DND-41 (cell line): ENCODE measurements at regions not wholly inside any gene's neighbourhood (a gene's known extent, or its start where the extent isn't known, plus 50 kb on each side); places are given as distances from the start of the nearest gene placed in this dataset.

Experiments
- ATAC-seq: fragments of 200-7000 bp; cut with Tn5 transposase; 3 replicates; pipeline ENCODE4 v1.9.1; 2021; ENCODE audit warnings: low read depth; ENCODE audit not compliant: insufficient read depth
- DNase-seq: peaks from one replicate; pipeline ENCODE4 v3.0.0-alpha.2; 2020
- H2AFZ ChIP-seq: 2 replicates; pipeline ENCODE4 v1.6.0; 2012; ENCODE audit warnings: low read depth, low read length
- H3K27ac ChIP-seq: 2 replicates; pipeline ENCODE4 v1.5.1; 2012; ENCODE audit warnings: low read length, inconsistent platforms
- H3K27me3 ChIP-seq: fragments of 200-600 bp; sonication (generic); 2 replicates; pipeline ENCODE4 v1.6.0; 2012; ENCODE audit warnings: low read length, mild to moderate bottlenecking, inconsistent platforms; ENCODE audit not compliant: insufficient read depth, poor library complexity
- H3K36me3 ChIP-seq: 2 replicates; pipeline ENCODE4 v1.5.1; 2012; ENCODE audit warnings: low read length, inconsistent platforms; ENCODE audit not compliant: insufficient read depth
- H3K4me1 ChIP-seq: 2 replicates; pipeline ENCODE4 v1.5.1; 2012; ENCODE audit warnings: mild to moderate bottlenecking, low read length; ENCODE audit not compliant: insufficient read depth
- H3K4me2 ChIP-seq: 2 replicates; pipeline ENCODE4 v1.6.0; 2012; ENCODE audit warnings: mild to moderate bottlenecking, moderate library complexity, low read length, inconsistent platforms; ENCODE audit not compliant: insufficient read depth
- H3K4me3 ChIP-seq, 2 experiments: fragments of 200-600 bp in 1 of 2; shearing (Covaris generic) in 1 of 2; 2 replicates each; pipeline ENCODE4 v1.5.1; 2012 to 2016; ENCODE audit warnings: inconsistent platforms in 2 of 2, low read length in 2 of 2, mild to moderate bottlenecking in 2 of 2, low read depth in 1 of 2, moderate library complexity in 1 of 2
- H3K79me2 ChIP-seq: 2 replicates; pipeline ENCODE4 v1.6.0; 2012; ENCODE audit warnings: low read length, inconsistent platforms; ENCODE audit not compliant: insufficient read depth
- H3K9ac ChIP-seq: 2 replicates; pipeline ENCODE4 v1.6.0; 2012; ENCODE audit warnings: low read depth, mild to moderate bottlenecking, inconsistent platforms, low read length, moderate library complexity
- H3K9me3 ChIP-seq: 2 replicates; pipeline ENCODE4 v1.5.1; 2012; ENCODE audit warnings: low read length, moderate library complexity, mild to moderate bottlenecking, inconsistent platforms; ENCODE audit not compliant: insufficient read depth, severe bottlenecking
- H4K20me1 ChIP-seq: 2 replicates; pipeline ENCODE4 v1.6.0; 2012; ENCODE audit warnings: low read length; ENCODE audit not compliant: insufficient read depth
- EZH2 ChIP-seq: IDR thresholded peaks from 3 replicates; pipeline ENCODE4 v1.6.1; 2012; ENCODE audit warnings: borderline replicate concordance, low read depth, mild to moderate bottlenecking, moderate library complexity, low read length, inconsistent platforms; ENCODE audit not compliant: severe bottlenecking
- TF ChIP-seq, protein P1 (sequence below): IDR thresholded peaks from 2 replicates; pipeline ENCODE4 v1.5.1; 2012; ENCODE audit warnings: borderline replicate concordance, low read length, moderate library complexity, mild to moderate bottlenecking; ENCODE audit not compliant: poor library complexity, severe bottlenecking; ENCODE audit errors: extremely low read depth

DNA sequence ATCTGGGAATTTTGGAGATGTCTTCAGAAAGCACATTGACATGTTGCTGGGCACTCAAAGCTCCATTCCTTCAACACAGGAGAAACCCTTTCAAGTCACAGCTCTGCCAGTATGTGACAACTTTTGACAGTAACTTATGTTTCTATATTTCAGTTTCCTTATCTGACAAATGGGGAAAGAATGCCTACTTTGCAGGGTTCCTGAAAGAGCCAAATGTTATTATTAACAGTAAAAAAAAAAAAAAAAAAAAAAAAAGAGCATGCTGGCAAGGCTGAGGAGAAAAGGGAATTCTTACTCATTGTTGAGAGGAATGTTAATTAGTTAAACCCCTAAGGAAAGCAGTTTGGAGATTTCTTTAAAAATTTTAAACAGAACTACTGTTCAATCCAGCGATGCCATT, 272.5 kb upstream of the TGFBR2 start:
- no peak for ATAC-seq
- Histone ChIP-seq H3K4me2 (no peak overlapping the region), H4K20me1 (no peaks in the 10 kb centered on the region), H3K9ac (no peak overlapping the region), H3K4me1 (0 out of 2 replicates have a peak, but pooled peaks cover 4% of the 10 kb centered on the region), H3K36me3 (no peaks in the 10 kb centered on the region), H3K27me3 (no peaks in the 10 kb centered on the region), H3K4me3 (no peak overlapping the region), H3K9me3 (no peaks in the 10 kb centered on the region), H3K27ac (no peak overlapping the region), H2AFZ (no peak overlapping the region), H3K79me2 (no peaks in the 10 kb centered on the region)
- DNase-seq, result no peak
- no peak for TF ChIP-seq EZH2
- TF ChIP-seq, protein P1, sequence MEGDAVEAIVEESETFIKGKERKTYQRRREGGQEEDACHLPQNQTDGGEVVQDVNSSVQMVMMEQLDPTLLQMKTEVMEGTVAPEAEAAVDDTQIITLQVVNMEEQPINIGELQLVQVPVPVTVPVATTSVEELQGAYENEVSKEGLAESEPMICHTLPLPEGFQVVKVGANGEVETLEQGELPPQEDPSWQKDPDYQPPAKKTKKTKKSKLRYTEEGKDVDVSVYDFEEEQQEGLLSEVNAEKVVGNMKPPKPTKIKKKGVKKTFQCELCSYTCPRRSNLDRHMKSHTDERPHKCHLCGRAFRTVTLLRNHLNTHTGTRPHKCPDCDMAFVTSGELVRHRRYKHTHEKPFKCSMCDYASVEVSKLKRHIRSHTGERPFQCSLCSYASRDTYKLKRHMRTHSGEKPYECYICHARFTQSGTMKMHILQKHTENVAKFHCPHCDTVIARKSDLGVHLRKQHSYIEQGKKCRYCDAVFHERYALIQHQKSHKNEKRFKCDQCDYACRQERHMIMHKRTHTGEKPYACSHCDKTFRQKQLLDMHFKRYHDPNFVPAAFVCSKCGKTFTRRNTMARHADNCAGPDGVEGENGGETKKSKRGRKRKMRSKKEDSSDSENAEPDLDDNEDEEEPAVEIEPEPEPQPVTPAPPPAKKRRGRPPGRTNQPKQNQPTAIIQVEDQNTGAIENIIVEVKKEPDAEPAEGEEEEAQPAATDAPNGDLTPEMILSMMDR, result no peak

GRCh38 chr3:30340500-30340899, 265.9 kb upstream of the TGFBR2 start:
- Histone ChIP-seq H3K4me1 (no peaks in the 10 kb centered on the region), H3K9me3 (no peaks in the 10 kb centered on the region), H3K27ac (no peak overlapping the region), H3K79me2 (no peaks in the 10 kb centered on the region), H3K9ac (no peak overlapping the region), H4K20me1 (no peaks in the 10 kb centered on the region), H2AFZ (no peak overlapping the region), H3K4me2 (no peak overlapping the region), H3K36me3 (no peaks in the 10 kb centered on the region), H3K27me3 (no peaks in the 10 kb centered on the region), H3K4me3 (no peak overlapping the region)
- TF ChIP-seq, protein P1, result no peak
- TF ChIP-seq EZH2, result no peak
- ATAC-seq, result no peak
- no peak for DNase-seq

DNA sequence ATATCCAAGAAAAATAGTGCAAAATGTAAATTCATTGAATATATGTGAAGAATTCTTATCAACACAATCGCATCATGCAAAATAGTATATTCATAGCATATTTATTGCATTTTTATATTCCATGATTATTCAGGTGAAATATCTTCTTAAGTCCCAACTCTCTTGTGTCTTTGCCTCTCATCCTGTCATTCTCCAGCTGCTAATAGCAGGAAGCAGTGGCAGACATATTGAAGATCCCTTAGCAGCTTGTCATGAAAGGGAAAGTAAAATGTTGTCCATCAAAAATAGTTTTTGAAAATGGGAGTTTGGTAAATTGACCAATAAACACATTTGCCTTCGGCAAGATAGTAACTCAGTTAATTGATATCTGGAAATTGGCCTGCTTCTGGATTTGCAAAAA, 265.3 kb upstream of the TGFBR2 start:
- ATAC-seq, result no peak
- Histone ChIP-seq H3K4me3 (no peak overlapping the region), H3K27me3 (no peaks in the 10 kb centered on the region), H3K4me1 (peaks cover under 1% of the 10 kb centered on the region), H3K36me3 (no peaks in the 10 kb centered on the region), H3K9ac (no peak overlapping the region), H3K27ac (no peak overlapping the region), H3K4me2 (no peak overlapping the region), H3K79me2 (no peaks in the 10 kb centered on the region), H2AFZ (no peak overlapping the region), H4K20me1 (no peaks in the 10 kb centered on the region), H3K9me3 (no peaks in the 10 kb centered on the region)
- no peak for DNase-seq
- no peak for TF ChIP-seq EZH2
- TF ChIP-seq, protein P1, result no peak

GRCh38 chr3:30341851-30342250, 264.6 kb upstream of the TGFBR2 start:
- DNase-seq (no peak), ATAC-seq (no peak)
- H3K36me3 ChIP-seq, result no peaks in the 10 kb centered on the region
- no peak overlapping the region for H2AFZ ChIP-seq
- no peak overlapping the region for H3K27ac ChIP-seq
- no peak overlapping the region for H3K4me2 ChIP-seq
- H3K9me3 ChIP-seq, result no peaks in the 10 kb centered on the region
- H3K4me3 ChIP-seq, result no peak overlapping the region
- peaks cover 8% of the 10 kb centered on the region for H3K4me1 ChIP-seq
- no peak overlapping the region for H3K9ac ChIP-seq
- no peaks in the 10 kb centered on the region for H4K20me1 ChIP-seq
- no peaks in the 10 kb centered on the region for H3K27me3 ChIP-seq
- TF ChIP-seq EZH2, result no peak
- TF ChIP-seq, protein P1, result no peak
- no peaks in the 10 kb centered on the region for H3K79me2 ChIP-seq
